ENCODE measurements at regions not wholly inside any gene's neighbourhood (a gene's known extent, or its start where the extent isn't known, plus 50 kb on each side); places are given as distances from the start of the nearest gene placed in this dataset.

GRCh38 chr15:70249616-70250015 is 151.9 kb upstream of the TLE3 start:
- no peaks in the 10 kb centered on the region for H4K20me1 ChIP-seq (ENCODE audit: insufficient read depth)
- H3K9me2 ChIP-seq (ENCODE audit: insufficient read depth, low read length): no peaks in the 10 kb centered on the region
- H3K9me3 ChIP-seq (ENCODE audit: low read length): no peaks in the 10 kb centered on the region
- no peaks in the 10 kb centered on the region for H3K36me3 ChIP-seq (ENCODE audit: insufficient read depth, low read length)
- no peak overlapping the region for H3K4me2 ChIP-seq (ENCODE audit: low read length)
- H3K79me2 ChIP-seq (replicated peaks; ENCODE audit: insufficient read depth, low read length): no peaks in the 10 kb centered on the region
- no peaks in the 10 kb centered on the region for H3K27me3 ChIP-seq (ENCODE audit: insufficient read depth, low read depth, low read length)
- no peak overlapping the region for H2AFZ ChIP-seq (ENCODE audit: low read depth, low read length)
- H3K9ac ChIP-seq (ENCODE audit: low read length): no peak overlapping the region
- TF ChIP-seq EZH2 (IDR thresholded peaks at IDR 0.05; ENCODE audit: borderline replicate concordance, insufficient read depth, low read length, poor library complexity, severe bottlenecking): no peak
- TF ChIP-seq EP300 (conservative IDR thresholded peaks at IDR 0.05; ENCODE audit: poor library complexity, severe bottlenecking): no peak
- TF ChIP-seq RAD21 (conservative IDR thresholded peaks at IDR 0.05): no peak
- TF ChIP-seq REST (IDR thresholded peaks at IDR 0.05; ENCODE audit: borderline replicate concordance): no peak
- TF ChIP-seq SMC3 (conservative IDR thresholded peaks at IDR 0.05; ENCODE audit: poor library complexity): no peak
- no peak for TF ChIP-seq CTCF (IDR thresholded peaks at IDR 0.05; ENCODE audit: poor library complexity, severe bottlenecking)
- TF ChIP-seq MXI1 (conservative IDR thresholded peaks at IDR 0.05; ENCODE audit: poor library complexity, severe bottlenecking): no peak
- TF ChIP-seq POLR2AphosphoS5 (IDR thresholded peaks at IDR 0.05): no peak
- TF ChIP-seq TAF1 (IDR thresholded peaks at IDR 0.05; ENCODE audit: low read depth): no peak
- no peak overlapping the region for H3K4me3 ChIP-seq (ENCODE audit: low read length)
- no peak overlapping the region for H3K27ac ChIP-seq (ENCODE audit: low read length)
- no peaks in the 10 kb centered on the region for H3F3A ChIP-seq (ENCODE audit: insufficient read depth, low read length, poor library complexity, severe bottlenecking)

- Histone ChIP-seq H3K9me3 (ENCODE audit: low read length) (no peaks in the 10 kb centered on the region), H4K20me1 (ENCODE audit: insufficient read depth) (no peaks in the 10 kb centered on the region), H3K27me3 (ENCODE audit: insufficient read depth, low read depth, low read length) (no peaks in the 10 kb centered on the region), H3K79me2 (replicated peaks; ENCODE audit: insufficient read depth, low read length) (no peaks in the 10 kb centered on the region), H3F3A (ENCODE audit: insufficient read depth, low read length, poor library complexity, severe bottlenecking) (no peaks in the 10 kb centered on the region), H3K9ac (ENCODE audit: low read length) (no peak overlapping the region), H2AFZ (ENCODE audit: low read depth, low read length) (no peak overlapping the region), H3K4me3 (ENCODE audit: low read length) (no peak overlapping the region), H3K4me2 (ENCODE audit: low read length) (no peak overlapping the region), H3K9me2 (ENCODE audit: insufficient read depth, low read length) (no peaks in the 10 kb centered on the region), H3K36me3 (ENCODE audit: insufficient read depth, low read length) (no peaks in the 10 kb centered on the region), H3K27ac (ENCODE audit: low read length) (no peak overlapping the region)
- TF ChIP-seq POLR2AphosphoS5 (IDR thresholded peaks at IDR 0.05) (no peak), EP300 (conservative IDR thresholded peaks at IDR 0.05; ENCODE audit: poor library complexity, severe bottlenecking) (no peak), MXI1 (conservative IDR thresholded peaks at IDR 0.05; ENCODE audit: poor library complexity, severe bottlenecking) (no peak), TAF1 (IDR thresholded peaks at IDR 0.05; ENCODE audit: low read depth) (no peak), EZH2 (IDR thresholded peaks at IDR 0.05; ENCODE audit: borderline replicate concordance, insufficient read depth, low read length, poor library complexity, severe bottlenecking) (no peak)
Observed at GRCh38 chr15:70248116-70249025, 150.7 kb upstream of the TLE3 start.

All from neural cell (in vitro differentiated cells).